HepG2 (cell line): ENCODE measurements at regions not wholly inside any gene's neighbourhood (a gene's known extent, or its start where the extent isn't known, plus 50 kb on each side); places are given as distances from the start of the nearest gene placed in this dataset.

Experiments
- ATAC-seq: fragments of 200-7000 bp; cut with Tn5 transposase; 3 replicates; pipeline ENCODE4 v1.9.1; 2020; ENCODE audit warnings: mild to moderate bottlenecking, moderate library complexity
- BruUV-seq: library from RNA; stranded (reverse); fragments of 400-500 nt; replicated peaks from 2 replicates; lab custom pipeline; 2021; lab: Mats Ljungman, UMichigan
- CTCF ChIA-PET: fragments of 300-600 bp; formaldehyde crosslinking; extraction: SDS; loops from one replicate; lab custom pipeline; 2021; ENCODE audit warnings: low total read pairs, inconsistent platforms, low intra/inter-chr PET ratio; lab: Yijun Ruan, JAX
- POLR2A ChIA-PET: fragments of 350-600 bp; sonication (Branson Sonifier 250); formaldehyde crosslinking; loops from one replicate; lab custom pipeline; 2020; ENCODE audit warnings: antibody characterized with exemption, inconsistent platforms; lab: Yijun Ruan, JAX
- DNase-seq: peaks from one replicate; pipeline ENCODE4 v3.0.0-alpha.2; 2015; ENCODE audit warnings: low spot score
- FAIRE-seq: peaks from 3 replicates; lab custom pipeline; 2011; peaks lifted over from hg19 to GRCh38; lab: Jason Lieb, UNC
- H2AFZ ChIP-seq: one replicate; pipeline ENCODE4 v1.6.1; 2011; ENCODE audit warnings: low read length, inconsistent platforms
- H3K27ac ChIP-seq: fragments of 300-600 bp; 3 replicates; pipeline ENCODE4 v1.8.0; 2011; ENCODE audit warnings: mixed run types, mild to moderate bottlenecking, mixed read lengths, low read length, inconsistent platforms; ENCODE audit not compliant: insufficient read depth; ENCODE audit errors: extremely low read length
- H3K27me3 ChIP-seq, 2 experiments: fragments of 200-600 bp in 1 of 2; 2 replicates in 1 of 2; 3 replicates in 1 of 2; pipeline versions ENCODE4 v1.6.0 to v1.8.0; 2011; ENCODE audit warnings: low read length in 2 of 2, mild to moderate bottlenecking in 2 of 2, moderate library complexity in 2 of 2, inconsistent platforms in 1 of 2; ENCODE audit not compliant: insufficient read depth in 2 of 2, control insufficient read depth in 1 of 2
- H3K36me3 ChIP-seq, 2 experiments: fragments of 200-600 bp in 1 of 2; replicated peaks in 1 of 2; 2 replicates in 1 of 2; 3 replicates in 1 of 2; pipeline versions ENCODE4 v1.5.1 to v1.8.0; 2011; ENCODE audit warnings: low read length in 2 of 2, inconsistent platforms in 1 of 2; ENCODE audit not compliant: insufficient read depth in 2 of 2, control insufficient read depth in 1 of 2
- H3K4me1 ChIP-seq: 2 replicates; pipeline ENCODE4 v1.5.1; 2012; ENCODE audit warnings: low read length, inconsistent platforms; ENCODE audit not compliant: insufficient read depth
- H3K4me2 ChIP-seq: 2 replicates; pipeline ENCODE4 v1.6.0; 2011; ENCODE audit warnings: low read depth, low read length, inconsistent platforms
- H3K4me3 ChIP-seq, 3 experiments: fragments of 200-600 bp in 1 of 3; sonication (generic), shearing (Covaris generic) in 1 of 3; replicated peaks in 1 of 3; 2 replicates each; pipeline ENCODE4 v1.5.1; 2011 to 2016; ENCODE audit warnings: low read length in 3 of 3, inconsistent platforms in 2 of 3, low read depth in 2 of 3, mild to moderate bottlenecking in 2 of 3, control low read depth in 1 of 3, mixed read lengths in 1 of 3; ENCODE audit not compliant: insufficient read depth in 1 of 3
- H3K79me2 ChIP-seq: one replicate; pipeline ENCODE4 v1.6.1; 2011; ENCODE audit warnings: low read length, inconsistent platforms; ENCODE audit not compliant: insufficient read depth
- H3K9ac ChIP-seq: 2 replicates; pipeline ENCODE4 v1.6.0; 2011; ENCODE audit warnings: mild to moderate bottlenecking, low read depth, low read length, inconsistent platforms; ENCODE audit not compliant: insufficient read depth
- H3K9me3 ChIP-seq: 2 replicates; pipeline ENCODE4 v1.5.1; 2012; ENCODE audit warnings: mild to moderate bottlenecking, low read length
- H4K20me1 ChIP-seq: 2 replicates; pipeline ENCODE4 v1.6.0; 2011; ENCODE audit warnings: inconsistent platforms, mild to moderate bottlenecking, low read length, moderate library complexity; ENCODE audit not compliant: insufficient read depth
- CBX5 ChIP-seq: sonication (generic); formaldehyde crosslinking; IDR thresholded peaks from 2 replicates; pipeline ENCODE4 v1.4.0; 2020; ENCODE audit warnings: missing genetic modification reagents, borderline replicate concordance
- GLI4 ChIP-seq: sonication (generic); formaldehyde crosslinking; IDR thresholded peaks from 2 replicates; pipeline ENCODE4 v1.5.1; 2020; ENCODE audit warnings: missing genetic modification reagents, mild to moderate bottlenecking, moderate library complexity, borderline replicate concordance
- HES4 ChIP-seq: sonication (generic); formaldehyde crosslinking; IDR thresholded peaks from 2 replicates; pipeline ENCODE4 v1.9.0; 2021; ENCODE audit warnings: mild to moderate bottlenecking, missing genetic modification reagents, borderline replicate concordance
- MAFG ChIP-seq: sonication (generic); formaldehyde crosslinking; IDR thresholded peaks from 2 replicates; pipeline ENCODE4 v1.5.1; 2020; ENCODE audit warnings: mild to moderate bottlenecking, missing genetic modification reagents
- ZFAT ChIP-seq: sonication (generic); formaldehyde crosslinking; conservative IDR thresholded peaks from 2 replicates; pipeline ENCODE4 v1.8.1; 2023; ENCODE audit warnings: missing genetic modification reagents, inconsistent platforms
- ZNF160 ChIP-seq: sonication (generic); formaldehyde crosslinking; IDR thresholded peaks from 2 replicates; pipeline ENCODE4 v1.8.0; 2022; ENCODE audit warnings: mild to moderate bottlenecking, inconsistent platforms, missing genetic modification reagents
- ZNF20 ChIP-seq: sonication (generic); formaldehyde crosslinking; IDR thresholded peaks from 2 replicates; pipeline ENCODE4 v1.4.0; 2020; ENCODE audit warnings: mild to moderate bottlenecking, moderate library complexity, missing genetic modification reagents
- ZNF329 ChIP-seq: sonication (generic); formaldehyde crosslinking; IDR thresholded peaks from 2 replicates; pipeline ENCODE4 v1.9.0; 2021; ENCODE audit warnings: low read depth, mild to moderate bottlenecking, missing genetic modification reagents
- ZNF776 ChIP-seq: sonication (generic); formaldehyde crosslinking; IDR thresholded peaks from 2 replicates; pipeline ENCODE4 v1.4.0; 2020; ENCODE audit warnings: mild to moderate bottlenecking, missing genetic modification reagents
- ZNF781 ChIP-seq: sonication (generic); formaldehyde crosslinking; IDR thresholded peaks from 2 replicates; pipeline ENCODE4 v1.5.1; 2020; ENCODE audit warnings: borderline replicate concordance, mild to moderate bottlenecking, missing genetic modification reagents; ENCODE audit errors: not compliant biosample characterization
- ZNF788 ChIP-seq: sonication (generic); formaldehyde crosslinking; IDR thresholded peaks from 2 replicates; pipeline ENCODE4 v1.5.0; 2020; ENCODE audit warnings: mild to moderate bottlenecking, missing genetic modification reagents, borderline replicate concordance
- WGBS: methylation state at CpG from one replicate; pipeline ENCODE4 v1.1.6; 2017; ENCODE audit warnings: low lambda C conversion rate; 5-methylcytosine and 5-hydroxymethylcytosine counted together
- in situ Hi-C: cut with HindIII; loops from 2 replicates; pipeline ENCODE4 v1.10.0; 2017; ENCODE audit warnings: low pct_unique_long_range_greater_than_20kb; ENCODE audit not compliant: extremely low pct_ligation_motif_present
- intact Hi-C: fragments of 100-400 bp; cut with micrococcal nuclease; formaldehyde crosslinking; loops from one replicate; pipeline ENCODE4 v1.10.0; 2022; ENCODE audit not compliant: unreplicated experiment
- TF ChIP-seq, protein P1 (sequence below): sonication (generic); formaldehyde crosslinking; IDR thresholded peaks from 2 replicates; pipeline ENCODE4 v1.4.0; 2020; ENCODE audit warnings: low read depth, mild to moderate bottlenecking, missing genetic modification reagents
- TF ChIP-seq, protein P2 (sequence below): sonication (generic); formaldehyde crosslinking; IDR thresholded peaks from 2 replicates; pipeline ENCODE4 v1.8.0; 2022; ENCODE audit warnings: low read depth, missing genetic modification reagents
- TF ChIP-seq, protein P3 (sequence below): fragments of 450-650 bp; IDR thresholded peaks from 2 replicates; pipeline ENCODE4 v1.6.1; 2017; ENCODE audit warnings: mild to moderate bottlenecking

DNA sequence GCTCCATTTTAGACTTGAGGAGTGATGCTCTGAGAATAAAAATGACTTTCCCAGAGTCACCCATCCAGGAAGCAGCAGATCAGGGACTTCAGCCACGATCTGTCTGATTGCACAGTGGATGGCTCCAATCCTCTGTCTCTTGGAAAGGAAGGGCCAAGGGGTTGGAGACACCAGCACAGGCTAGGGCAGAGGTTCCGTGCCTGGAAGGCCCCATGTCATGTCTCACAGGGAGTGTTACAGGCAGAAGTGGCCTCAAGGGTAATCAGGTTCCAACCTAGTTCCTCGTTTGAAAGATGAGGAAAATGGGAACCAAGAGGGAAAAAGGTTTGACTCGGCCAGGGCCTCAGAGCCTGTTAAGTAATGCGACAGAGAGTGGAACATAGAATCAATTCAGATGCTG, 160.0 kb downstream of the EFNB1 start:
- Histone ChIP-seq H2AFZ (no peak overlapping the region), H3K79me2 (no peaks in the 10 kb centered on the region), H3K9me3 (no peaks in the 10 kb centered on the region), H3K36me3 (no peaks in the 10 kb centered on the region), H3K27ac (no peak overlapping the region), H3K27me3 (no peaks in the 10 kb centered on the region), H3K4me1 (no peaks in the 10 kb centered on the region), H3K9ac (no peak overlapping the region), H3K4me2 (no peak overlapping the region), H3K4me3 (no peak overlapping the region), H4K20me1 (no peaks in the 10 kb centered on the region)
- FAIRE-seq (no peak), ATAC-seq (no peak), DNase-seq (no peak)
- ChIA-PET CTCF (no interaction called here), POLR2A (no interaction called here)
- WGBS = 0% methylated on average over 3 of the region's 5 CpGs
- intact Hi-C loops = no loop called here
- in situ Hi-C loops = no loop called here
- TF ChIP-seq ZNF788 (CRISPR knock-in tag) = no peak
- TF ChIP-seq ZFAT (CRISPR knock-in tag) = no peak
- TF ChIP-seq HES4 (CRISPR knock-in tag) = no peak
- no peak for TF ChIP-seq ZNF776
- no peak for TF ChIP-seq ZNF329
- no peak for TF ChIP-seq ZNF781 (CRISPR knock-in tag)
- TF ChIP-seq, protein P1, sequence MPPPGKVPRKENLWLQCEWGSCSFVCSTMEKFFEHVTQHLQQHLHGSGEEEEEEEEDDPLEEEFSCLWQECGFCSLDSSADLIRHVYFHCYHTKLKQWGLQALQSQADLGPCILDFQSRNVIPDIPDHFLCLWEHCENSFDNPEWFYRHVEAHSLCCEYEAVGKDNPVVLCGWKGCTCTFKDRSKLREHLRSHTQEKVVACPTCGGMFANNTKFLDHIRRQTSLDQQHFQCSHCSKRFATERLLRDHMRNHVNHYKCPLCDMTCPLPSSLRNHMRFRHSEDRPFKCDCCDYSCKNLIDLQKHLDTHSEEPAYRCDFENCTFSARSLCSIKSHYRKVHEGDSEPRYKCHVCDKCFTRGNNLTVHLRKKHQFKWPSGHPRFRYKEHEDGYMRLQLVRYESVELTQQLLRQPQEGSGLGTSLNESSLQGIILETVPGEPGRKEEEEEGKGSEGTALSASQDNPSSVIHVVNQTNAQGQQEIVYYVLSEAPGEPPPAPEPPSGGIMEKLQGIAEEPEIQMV (CRISPR knock-in tag) = no peak
- TF ChIP-seq MAFG (CRISPR knock-in tag) = no peak
- TF ChIP-seq ZNF20 = no peak
- no peak for TF ChIP-seq ZNF160 (CRISPR knock-in tag)
- TF ChIP-seq, protein P2, sequence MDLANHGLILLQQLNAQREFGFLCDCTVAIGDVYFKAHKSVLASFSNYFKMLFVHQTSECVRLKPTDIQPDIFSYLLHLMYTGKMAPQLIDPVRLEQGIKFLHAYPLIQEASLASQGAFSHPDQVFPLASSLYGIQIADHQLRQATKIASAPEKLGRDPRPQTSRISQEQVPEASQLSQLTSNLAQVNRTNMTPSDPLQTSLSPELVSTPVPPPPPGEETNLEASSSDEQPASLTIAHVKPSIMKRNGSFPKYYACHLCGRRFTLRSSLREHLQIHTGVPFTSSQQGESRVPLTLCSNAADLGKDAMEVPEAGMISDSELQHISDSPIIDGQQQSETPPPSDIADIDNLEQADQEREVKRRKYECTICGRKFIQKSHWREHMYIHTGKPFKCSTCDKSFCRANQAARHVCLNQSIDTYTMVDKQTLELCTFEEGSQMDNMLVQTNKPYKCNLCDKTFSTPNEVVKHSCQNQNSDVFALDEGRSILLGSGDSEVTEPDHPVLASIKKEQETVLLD (CRISPR knock-in tag) = no peak
- TF ChIP-seq, protein P3, sequence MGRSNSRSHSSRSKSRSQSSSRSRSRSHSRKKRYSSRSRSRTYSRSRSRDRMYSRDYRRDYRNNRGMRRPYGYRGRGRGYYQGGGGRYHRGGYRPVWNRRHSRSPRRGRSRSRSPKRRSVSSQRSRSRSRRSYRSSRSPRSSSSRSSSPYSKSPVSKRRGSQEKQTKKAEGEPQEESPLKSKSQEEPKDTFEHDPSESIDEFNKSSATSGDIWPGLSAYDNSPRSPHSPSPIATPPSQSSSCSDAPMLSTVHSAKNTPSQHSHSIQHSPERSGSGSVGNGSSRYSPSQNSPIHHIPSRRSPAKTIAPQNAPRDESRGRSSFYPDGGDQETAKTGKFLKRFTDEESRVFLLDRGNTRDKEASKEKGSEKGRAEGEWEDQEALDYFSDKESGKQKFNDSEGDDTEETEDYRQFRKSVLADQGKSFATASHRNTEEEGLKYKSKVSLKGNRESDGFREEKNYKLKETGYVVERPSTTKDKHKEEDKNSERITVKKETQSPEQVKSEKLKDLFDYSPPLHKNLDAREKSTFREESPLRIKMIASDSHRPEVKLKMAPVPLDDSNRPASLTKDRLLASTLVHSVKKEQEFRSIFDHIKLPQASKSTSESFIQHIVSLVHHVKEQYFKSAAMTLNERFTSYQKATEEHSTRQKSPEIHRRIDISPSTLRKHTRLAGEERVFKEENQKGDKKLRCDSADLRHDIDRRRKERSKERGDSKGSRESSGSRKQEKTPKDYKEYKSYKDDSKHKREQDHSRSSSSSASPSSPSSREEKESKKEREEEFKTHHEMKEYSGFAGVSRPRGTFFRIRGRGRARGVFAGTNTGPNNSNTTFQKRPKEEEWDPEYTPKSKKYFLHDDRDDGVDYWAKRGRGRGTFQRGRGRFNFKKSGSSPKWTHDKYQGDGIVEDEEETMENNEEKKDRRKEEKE = no peak
- TF ChIP-seq GLI4 (CRISPR knock-in tag) = no peak
- no peak for TF ChIP-seq CBX5 (CRISPR knock-in tag)
- no TSS peak for BruUV-seq
